SK-N-MC (cell line): ENCODE measurements at regions not wholly inside any gene's neighbourhood (a gene's known extent, or its start where the extent isn't known, plus 50 kb on each side); places are given as distances from the start of the nearest gene placed in this dataset.

Source experiments
- EZH2 ChIP-seq: fragments of 200-600 bp; sonication (generic); IDR thresholded peaks from one replicate; pipeline ENCODE4 v1.6.1; 2017; ENCODE audit warnings: antibody characterized with exemption
- POLR2AphosphoS5 ChIP-seq: IDR thresholded peaks from 2 replicates; pipeline ENCODE4 v1.6.1; 2012; ENCODE audit warnings: mild to moderate bottlenecking, low read depth, low read length, borderline replicate concordance

GRCh38 chr3:20250314-20250713 is 64.3 kb upstream of the SGO1 start:
- TF ChIP-seq POLR2AphosphoS5 (no peak), EZH2 (no peak)
